GM10266 (cell line): ENCODE measurements at regions not wholly inside any gene's neighbourhood (a gene's known extent, or its start where the extent isn't known, plus 50 kb on each side); places are given as distances from the start of the nearest gene placed in this dataset.
"Not testable (repeated sequence)": the region's sequence is repeated elsewhere in the genome, so short reads cannot be mapped to it uniquely, and the experiment has no call there.

Source experiments
- DNase-seq: peaks from one replicate; pipeline ENCODE4 v3.0.0; 2012; ENCODE audit errors: extremely low spot score
- CTCF ChIP-seq: IDR thresholded peaks from 2 replicates; pipeline ENCODE4 v1.5.1; 2012; ENCODE audit warnings: mild to moderate bottlenecking, low read depth; ENCODE audit not compliant: control insufficient read depth, insufficient read depth; ENCODE audit errors: missing control alignments

GRCh38 chr5:8719796-8720195 lies 826.1 kb downstream of the SEMA5A start:
- TF ChIP-seq CTCF: no peak
- DNase-seq: no peak

- TF ChIP-seq CTCF: no peak
- DNase-seq: no peak
These were observed 825.4 kb downstream of the SEMA5A start for GRCh38 chr5:8720506-8720905.

GRCh38 chr5:8721536-8721935 lies 824.3 kb downstream of the SEMA5A start:
- TF ChIP-seq CTCF: no peak
- DNase-seq: no peak

GRCh38 chr5:8726383-8727036 lies 819.4 kb downstream of the SEMA5A start:
- TF ChIP-seq CTCF: no peak
- DNase-seq: no peak

- no peak for TF ChIP-seq CTCF
- no peak for DNase-seq
These were observed 818.5 kb downstream of the SEMA5A start for GRCh38 chr5:8727396-8727795.

GRCh38 chr5:8729437-8729836 lies 816.4 kb downstream of the SEMA5A start:
- no peak for TF ChIP-seq CTCF
- DNase-seq: no peak

GRCh38 chr5:8730194-8730593 lies 815.7 kb downstream of the SEMA5A start:
- DNase-seq: no peak
- TF ChIP-seq CTCF: no peak

- DNase-seq: not testable (repeated sequence)
These were observed 814.8 kb downstream of the SEMA5A start for GRCh38 chr5:8731110-8731509.
